ENCODE measurements at regions not wholly inside any gene's neighbourhood (a gene's known extent, or its start where the extent isn't known, plus 50 kb on each side); places are given as distances from the start of the nearest gene placed in this dataset.

GRCh38 chr10:8912108-8912507 lies 857.6 kb downstream of the GATA3 start:
- no peaks in the 10 kb centered on the region for H3K79me2 ChIP-seq (ENCODE audit: insufficient read depth, low read length)
- Mint-ChIP-seq H3K36me3 (ENCODE audit: low read depth, unreplicated experiment) (no peaks in the 10 kb centered on the region), H3K27me3 (ENCODE audit: low read depth, unreplicated experiment) (no peaks in the 10 kb centered on the region), H3K27ac (ENCODE audit: unreplicated experiment) (no peak overlapping the region), H3K9me3 (ENCODE audit: unreplicated experiment) (no peaks in the 10 kb centered on the region), H3K4me1 (ENCODE audit: low read depth, unreplicated experiment) (no peaks in the 10 kb centered on the region), H3K4me3 (ENCODE audit: unreplicated experiment) (no peak overlapping the region)
- H3K4me2 ChIP-seq (ENCODE audit: low read length) = no peak overlapping the region
- H3K9ac ChIP-seq (ENCODE audit: low read length) = no peak overlapping the region
- no peak overlapping the region for H3K27ac ChIP-seq (ENCODE audit: low read depth, low read length)
- H3K9me3 ChIP-seq (ENCODE audit: insufficient read depth, low read depth, low read length) = no peaks in the 10 kb centered on the region
- DNase-seq (ENCODE audit: low read depth) (no peak), FAIRE-seq (no peak)
- H3K27me3 ChIP-seq (ENCODE audit: insufficient read depth, low read length) = no peaks in the 10 kb centered on the region
- TF ChIP-seq EZH2 (IDR thresholded peaks at IDR 0.05; ENCODE audit: insufficient read depth, low read length) (no peak), CTCF (IDR thresholded peaks at IDR 0.05; ENCODE audit: insufficient read depth, low read depth, low read length) (no peak)
- no peaks in the 10 kb centered on the region for H3K4me1 ChIP-seq (ENCODE audit: insufficient read depth, low read length)
- H3K36me3 ChIP-seq (ENCODE audit: insufficient read depth, low read length) = no peaks in the 10 kb centered on the region
- no peak overlapping the region for H2AFZ ChIP-seq (ENCODE audit: low read depth, low read length)
- H3K4me3 ChIP-seq (ENCODE audit: insufficient read depth, low read depth, low read length) = no peak overlapping the region
- H4K20me1 ChIP-seq (ENCODE audit: insufficient read depth, low read length) = no peaks in the 10 kb centered on the region

- H3K4me1 Mint-ChIP-seq (ENCODE audit: low read depth, unreplicated experiment) = no peaks in the 10 kb centered on the region
- no peaks in the 10 kb centered on the region for H3K36me3 Mint-ChIP-seq (ENCODE audit: low read depth, unreplicated experiment)
- H4K20me1 ChIP-seq (ENCODE audit: insufficient read depth, low read length) = no peaks in the 10 kb centered on the region
- no peak overlapping the region for H3K4me3 ChIP-seq (ENCODE audit: insufficient read depth, low read depth, low read length)
- H3K27ac ChIP-seq (ENCODE audit: low read depth, low read length) = no peak overlapping the region
- no peak overlapping the region for H3K27ac Mint-ChIP-seq (ENCODE audit: unreplicated experiment)
- H3K9me3 ChIP-seq (ENCODE audit: insufficient read depth, low read depth, low read length) = no peaks in the 10 kb centered on the region
- H3K36me3 ChIP-seq (ENCODE audit: insufficient read depth, low read length) = no peaks in the 10 kb centered on the region
- H3K4me3 Mint-ChIP-seq (ENCODE audit: unreplicated experiment) = no peak overlapping the region
- FAIRE-seq (no peak), DNase-seq (ENCODE audit: low read depth) (peak; percentile 4)
- no peaks in the 10 kb centered on the region for H3K27me3 Mint-ChIP-seq (ENCODE audit: low read depth, unreplicated experiment)
- H3K9me3 Mint-ChIP-seq (ENCODE audit: unreplicated experiment) = no peaks in the 10 kb centered on the region
- no peaks in the 10 kb centered on the region for H3K79me2 ChIP-seq (ENCODE audit: insufficient read depth, low read length)
- H2AFZ ChIP-seq (ENCODE audit: low read depth, low read length) = no peak overlapping the region
- H3K4me1 ChIP-seq (ENCODE audit: insufficient read depth, low read length) = no peaks in the 10 kb centered on the region
- TF ChIP-seq CTCF (IDR thresholded peaks at IDR 0.05; ENCODE audit: insufficient read depth, low read depth, low read length) = no peak
- TF ChIP-seq EZH2 (IDR thresholded peaks at IDR 0.05; ENCODE audit: insufficient read depth, low read length) = no peak
- H3K9ac ChIP-seq (ENCODE audit: low read length) = no peak overlapping the region
- no peaks in the 10 kb centered on the region for H3K27me3 ChIP-seq (ENCODE audit: insufficient read depth, low read length)
- no peak overlapping the region for H3K4me2 ChIP-seq (ENCODE audit: low read length)
Measured at GRCh38 chr10:8913720-8914119, 859.2 kb downstream of the GATA3 start.

- H3K4me1 Mint-ChIP-seq (ENCODE audit: low read depth, unreplicated experiment) = peaks cover 5% of the 10 kb centered on the region
- H3K9me3 Mint-ChIP-seq (ENCODE audit: unreplicated experiment) = no peaks in the 10 kb centered on the region
- no peak for FAIRE-seq
- no peaks in the 10 kb centered on the region for H3K9me3 ChIP-seq (ENCODE audit: insufficient read depth, low read depth, low read length)
- no peaks in the 10 kb centered on the region for H3K36me3 Mint-ChIP-seq (ENCODE audit: low read depth, unreplicated experiment)
- H3K27me3 ChIP-seq (ENCODE audit: insufficient read depth, low read length) = no peaks in the 10 kb centered on the region
- H3K27me3 Mint-ChIP-seq (ENCODE audit: low read depth, unreplicated experiment) = no peaks in the 10 kb centered on the region
- no peak overlapping the region for H3K27ac ChIP-seq (ENCODE audit: low read depth, low read length)
- H3K4me2 ChIP-seq (ENCODE audit: low read length) = no peak overlapping the region
- no peak overlapping the region for H3K27ac Mint-ChIP-seq (ENCODE audit: unreplicated experiment)
- no peaks in the 10 kb centered on the region for H3K79me2 ChIP-seq (ENCODE audit: insufficient read depth, low read length)
- no peak overlapping the region for H3K4me3 ChIP-seq (ENCODE audit: insufficient read depth, low read depth, low read length)
- H3K9ac ChIP-seq (ENCODE audit: low read length) = no peak overlapping the region
- DNase-seq (ENCODE audit: low read depth) = peak; percentile 52
- no peaks in the 10 kb centered on the region for H3K36me3 ChIP-seq (ENCODE audit: insufficient read depth, low read length)
- H3K4me3 Mint-ChIP-seq (ENCODE audit: unreplicated experiment) = no peak overlapping the region
- H4K20me1 ChIP-seq (ENCODE audit: insufficient read depth, low read length) = no peaks in the 10 kb centered on the region
- no peak overlapping the region for H2AFZ ChIP-seq (ENCODE audit: low read depth, low read length)
- no peaks in the 10 kb centered on the region for H3K4me1 ChIP-seq (ENCODE audit: insufficient read depth, low read length)
- no peak for TF ChIP-seq CTCF (IDR thresholded peaks at IDR 0.05; ENCODE audit: insufficient read depth, low read depth, low read length)
- no peak for TF ChIP-seq EZH2 (IDR thresholded peaks at IDR 0.05; ENCODE audit: insufficient read depth, low read length)
Measured at GRCh38 chr10:8919280-8919679, 864.8 kb downstream of the GATA3 start.
